ENCODE measurements at regions not wholly inside any gene's neighbourhood (a gene's known extent, or its start where the extent isn't known, plus 50 kb on each side); places are given as distances from the start of the nearest gene placed in this dataset.

- TF ChIP-seq TARDBP (IDR thresholded peaks at IDR 0.05) (no peak), ELF4 (IDR thresholded peaks at IDR 0.05) (no peak), ZNF384 (IDR thresholded peaks at IDR 0.05) (no peak), FOXK2 (IDR thresholded peaks at IDR 0.05) (no peak), FOXA1 (IDR thresholded peaks at IDR 0.05) (no peak), PKNOX1 (IDR thresholded peaks at IDR 0.05) (no peak)
Observed at GRCh38 chr13:82751206-82751605, 1131.1 kb downstream of the SLITRK1 start.
